Lower leg skin (tissue), 3 donors: ENCODE measurements at regions not wholly inside any gene's neighbourhood (a gene's known extent, or its start where the extent isn't known, plus 50 kb on each side); places are given as distances from the start of the nearest gene placed in this dataset.

Experiments used
- POLR2A ChIP-seq, 2 donors: fragments of 450-650 bp; IDR thresholded peaks; one replicate each; pipeline ENCODE4 v1.6.1; 2016 to 2017; ENCODE audit warnings: antibody characterized with exemption in 2 of 2, mild to moderate bottlenecking in 1 of 2, moderate library complexity in 1 of 2
- TF ChIP-seq, protein P1 (sequence below), 3 donors: fragments of 450-650 bp; IDR thresholded peaks; one replicate each; pipeline ENCODE4 v1.5.1; 2016; ENCODE audit warnings: antibody characterized with exemption in 3 of 3, mild to moderate bottlenecking in 3 of 3, moderate library complexity in 2 of 3

DNA sequence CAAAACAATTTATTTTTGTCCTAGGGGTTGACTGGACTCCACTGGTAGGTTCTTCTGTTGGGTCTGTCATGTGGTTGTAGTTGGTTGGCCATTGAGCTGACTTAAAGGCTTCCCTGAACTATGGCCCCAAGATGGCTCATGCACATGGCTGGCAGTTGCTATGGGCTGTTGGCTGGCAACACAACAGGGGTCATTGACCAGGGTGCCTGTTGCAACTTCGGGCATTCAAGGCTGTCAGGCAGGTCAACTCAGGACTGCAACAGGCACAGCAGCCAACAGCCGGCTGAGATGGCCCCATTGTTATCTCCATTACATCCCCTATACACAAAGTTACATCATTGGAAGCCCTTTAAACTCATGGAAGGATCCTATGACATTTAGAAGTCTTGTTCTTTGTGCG, 109.7 kb upstream of the CPEB2 start:
- TF ChIP-seq, protein P1, sequence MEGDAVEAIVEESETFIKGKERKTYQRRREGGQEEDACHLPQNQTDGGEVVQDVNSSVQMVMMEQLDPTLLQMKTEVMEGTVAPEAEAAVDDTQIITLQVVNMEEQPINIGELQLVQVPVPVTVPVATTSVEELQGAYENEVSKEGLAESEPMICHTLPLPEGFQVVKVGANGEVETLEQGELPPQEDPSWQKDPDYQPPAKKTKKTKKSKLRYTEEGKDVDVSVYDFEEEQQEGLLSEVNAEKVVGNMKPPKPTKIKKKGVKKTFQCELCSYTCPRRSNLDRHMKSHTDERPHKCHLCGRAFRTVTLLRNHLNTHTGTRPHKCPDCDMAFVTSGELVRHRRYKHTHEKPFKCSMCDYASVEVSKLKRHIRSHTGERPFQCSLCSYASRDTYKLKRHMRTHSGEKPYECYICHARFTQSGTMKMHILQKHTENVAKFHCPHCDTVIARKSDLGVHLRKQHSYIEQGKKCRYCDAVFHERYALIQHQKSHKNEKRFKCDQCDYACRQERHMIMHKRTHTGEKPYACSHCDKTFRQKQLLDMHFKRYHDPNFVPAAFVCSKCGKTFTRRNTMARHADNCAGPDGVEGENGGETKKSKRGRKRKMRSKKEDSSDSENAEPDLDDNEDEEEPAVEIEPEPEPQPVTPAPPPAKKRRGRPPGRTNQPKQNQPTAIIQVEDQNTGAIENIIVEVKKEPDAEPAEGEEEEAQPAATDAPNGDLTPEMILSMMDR (IDR thresholded peaks at IDR 0.05) = no peak
- TF ChIP-seq POLR2A (IDR thresholded peaks at IDR 0.05) = no peak
